AG10803 (cell line): ENCODE measurements at regions not wholly inside any gene's neighbourhood (a gene's known extent, or its start where the extent isn't known, plus 50 kb on each side); places are given as distances from the start of the nearest gene placed in this dataset.

Experiments used
- DNase-seq: peaks from one replicate; pipeline ENCODE4 v3.0.0; 2010; ENCODE audit warnings: low read depth
- H3K4me3 ChIP-seq: 2 replicates; pipeline ENCODE4 v1.5.1; 2011; ENCODE audit warnings: mild to moderate bottlenecking, low read length, control low read depth
- TF ChIP-seq, protein P1 (sequence below): conservative IDR thresholded peaks from 2 replicates; pipeline ENCODE4 v1.5.1; 2011; ENCODE audit warnings: mild to moderate bottlenecking, low read length, control low read depth, inconsistent platforms

DNA sequence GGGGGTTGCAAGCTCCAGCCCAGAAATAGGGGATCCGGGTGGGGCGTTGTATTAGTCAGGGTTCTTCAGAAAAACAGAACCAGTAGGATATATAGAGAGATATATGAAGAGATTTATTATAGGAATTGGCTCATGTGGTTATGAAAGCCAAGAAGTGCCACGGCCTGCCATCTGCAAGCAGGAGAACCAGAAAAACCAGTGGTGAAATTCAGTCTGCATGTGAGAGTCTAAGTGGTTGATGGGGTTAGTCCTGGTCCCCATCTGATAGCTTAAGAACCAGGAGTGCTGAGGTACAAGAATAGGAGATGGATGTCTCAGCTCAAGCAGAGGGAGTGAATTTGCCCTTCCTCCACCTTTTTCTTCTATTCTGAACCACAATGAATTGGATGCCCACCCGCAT, 123.4 kb upstream of the APC start:
- TF ChIP-seq, protein P1, sequence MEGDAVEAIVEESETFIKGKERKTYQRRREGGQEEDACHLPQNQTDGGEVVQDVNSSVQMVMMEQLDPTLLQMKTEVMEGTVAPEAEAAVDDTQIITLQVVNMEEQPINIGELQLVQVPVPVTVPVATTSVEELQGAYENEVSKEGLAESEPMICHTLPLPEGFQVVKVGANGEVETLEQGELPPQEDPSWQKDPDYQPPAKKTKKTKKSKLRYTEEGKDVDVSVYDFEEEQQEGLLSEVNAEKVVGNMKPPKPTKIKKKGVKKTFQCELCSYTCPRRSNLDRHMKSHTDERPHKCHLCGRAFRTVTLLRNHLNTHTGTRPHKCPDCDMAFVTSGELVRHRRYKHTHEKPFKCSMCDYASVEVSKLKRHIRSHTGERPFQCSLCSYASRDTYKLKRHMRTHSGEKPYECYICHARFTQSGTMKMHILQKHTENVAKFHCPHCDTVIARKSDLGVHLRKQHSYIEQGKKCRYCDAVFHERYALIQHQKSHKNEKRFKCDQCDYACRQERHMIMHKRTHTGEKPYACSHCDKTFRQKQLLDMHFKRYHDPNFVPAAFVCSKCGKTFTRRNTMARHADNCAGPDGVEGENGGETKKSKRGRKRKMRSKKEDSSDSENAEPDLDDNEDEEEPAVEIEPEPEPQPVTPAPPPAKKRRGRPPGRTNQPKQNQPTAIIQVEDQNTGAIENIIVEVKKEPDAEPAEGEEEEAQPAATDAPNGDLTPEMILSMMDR: no peak

GRCh38 chr5:112614986-112615385, 122.7 kb upstream of the APC start:
- TF ChIP-seq, protein P1: no peak
- DNase-seq: no peak
- no peak overlapping the region for H3K4me3 ChIP-seq

More for the DNA sequence above, 123.4 kb upstream of the APC start:
- no peak for DNase-seq
- H3K4me3 ChIP-seq: no peak overlapping the region

DNA sequence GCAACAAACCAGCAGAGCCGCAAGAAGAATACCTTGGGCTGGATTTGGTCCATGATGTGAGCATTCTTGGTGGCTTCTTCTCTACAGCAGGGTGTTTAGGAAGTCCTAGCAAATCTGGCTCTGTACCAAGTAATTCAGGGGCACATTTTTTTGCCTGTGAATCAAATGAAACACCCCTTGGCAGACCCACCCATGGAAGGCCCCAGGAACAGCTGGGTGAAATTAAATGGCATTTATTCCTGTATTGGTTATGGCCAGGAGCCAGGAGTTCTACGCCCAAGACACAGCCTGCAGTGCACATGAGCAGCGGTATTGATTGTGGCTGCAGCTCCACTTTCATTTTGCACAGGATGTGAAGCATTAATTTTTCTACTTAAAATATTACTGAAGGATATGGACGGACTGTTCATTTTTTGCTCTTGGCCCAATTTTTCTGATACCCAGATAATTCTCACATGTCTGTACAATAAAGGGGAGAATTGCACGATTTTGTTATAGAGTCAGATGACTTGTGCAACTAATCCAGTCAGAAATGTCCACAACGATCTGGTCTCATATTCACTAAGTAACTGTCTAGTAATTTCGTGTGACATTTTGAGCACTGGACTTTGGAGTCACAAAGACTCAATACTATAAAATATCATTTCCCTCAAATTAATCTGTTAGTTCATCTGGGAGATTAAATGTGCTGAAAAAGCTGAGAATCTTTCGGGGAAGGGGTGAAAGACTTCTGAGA, 120.7 kb upstream of the APC start:
- H3K4me3 ChIP-seq: peak overlapping the region; percentile 26
- TF ChIP-seq, protein P1: no peak
- peak; percentile 28 for DNase-seq

DNA sequence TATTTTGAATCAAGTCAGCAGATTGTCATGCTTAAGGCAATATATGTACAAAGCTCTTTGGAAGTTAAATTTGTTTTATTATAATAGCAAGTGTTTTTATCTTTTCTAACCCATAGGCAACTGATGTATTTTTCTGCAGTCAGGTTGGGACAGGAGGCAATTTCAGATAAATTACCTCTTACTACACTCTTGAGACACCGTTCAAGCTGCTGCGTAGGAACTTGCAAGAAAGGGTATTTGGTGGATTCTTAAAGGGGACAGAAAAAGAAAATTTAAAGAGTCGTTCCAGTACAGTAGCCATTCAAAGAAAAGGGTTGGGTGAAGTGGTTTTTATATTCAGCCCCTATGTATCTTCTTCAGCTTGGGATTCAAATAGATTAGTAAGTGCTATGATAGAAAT, 112.4 kb upstream of the APC start:
- no peak overlapping the region for H3K4me3 ChIP-seq
- TF ChIP-seq, protein P1: no peak
- DNase-seq: no peak

DNA sequence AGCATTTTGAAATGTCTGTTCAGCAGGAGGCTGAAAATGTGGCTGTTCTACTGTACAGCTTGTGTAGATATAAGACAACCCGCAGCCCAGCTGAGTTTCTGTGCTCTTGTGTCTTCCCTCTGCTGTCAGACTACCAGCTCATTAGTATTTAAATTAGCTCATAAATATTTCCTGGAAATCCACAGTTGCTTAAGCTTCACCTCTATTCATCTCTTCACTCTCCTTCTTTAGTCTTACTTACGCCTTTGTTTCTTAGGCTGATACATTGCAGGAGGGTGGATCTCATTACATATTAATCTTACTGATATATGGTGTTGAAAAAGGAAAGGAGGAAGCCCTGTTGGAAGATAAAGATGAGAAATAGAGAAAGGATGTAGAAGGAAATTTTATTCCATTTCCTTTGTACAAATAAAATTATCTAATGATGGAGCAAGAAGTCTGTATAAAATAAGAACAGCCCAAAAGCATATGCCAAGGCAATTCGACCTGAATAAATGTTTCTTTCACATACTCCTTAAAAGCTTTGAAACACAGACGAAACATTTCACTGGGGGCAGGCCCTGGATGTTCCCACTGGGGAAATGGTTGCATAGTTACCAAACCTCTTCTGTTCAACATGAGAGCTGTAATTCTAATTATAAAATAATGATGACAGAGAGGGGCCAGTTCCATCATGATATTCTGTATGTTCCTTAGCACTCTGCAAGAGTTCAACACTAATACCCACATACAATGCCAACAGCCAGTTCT, 111.8 kb upstream of the APC start:
- DNase-seq: no peak
- H3K4me3 ChIP-seq: no peak overlapping the region
- TF ChIP-seq, protein P1: no peak

DNA sequence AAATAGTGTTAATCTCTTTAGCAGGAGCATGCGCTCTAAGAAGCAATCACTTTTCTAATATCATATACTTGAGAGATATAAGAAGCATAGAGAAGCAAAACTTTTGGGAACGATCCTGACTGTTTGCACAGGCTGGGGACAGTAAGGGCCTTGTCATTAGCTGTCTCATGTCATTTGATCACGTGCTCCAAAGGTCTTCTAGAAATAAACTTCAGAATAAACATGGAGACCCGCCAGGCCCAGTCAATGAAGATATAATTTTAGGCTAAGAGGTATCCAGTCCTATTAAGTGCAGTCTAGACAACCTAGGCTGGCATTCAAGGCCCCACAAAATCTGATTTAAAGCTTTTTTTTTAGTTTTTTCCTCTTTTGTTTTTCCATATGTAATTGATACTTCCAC, 111.0 kb upstream of the APC start:
- TF ChIP-seq, protein P1: no peak
- DNase-seq: no peak
- H3K4me3 ChIP-seq: no peak overlapping the region
